SK-N-MC (cell line): ENCODE measurements at regions not wholly inside any gene's neighbourhood (a gene's known extent, or its start where the extent isn't known, plus 50 kb on each side); places are given as distances from the start of the nearest gene placed in this dataset.
"Not testable (repeated sequence)": the region's sequence is repeated elsewhere in the genome, so short reads cannot be mapped to it uniquely, and the experiment has no call there.

Experiments
- DNase-seq: peaks from one replicate; pipeline ENCODE4 v3.0.0-alpha.2; 2011; ENCODE audit warnings: low read depth, low spot score
- H3K27ac ChIP-seq: fragments of 200-600 bp; sonication (generic); 2 replicates; pipeline ENCODE4 v1.5.1; 2016; ENCODE audit warnings: mixed run types
- H3K36me3 ChIP-seq: fragments of 200-600 bp; sonication (generic); 2 replicates; pipeline ENCODE4 v1.6.1; 2017; ENCODE audit warnings: antibody characterized with exemption, low read length, mixed read lengths; ENCODE audit not compliant: insufficient read depth
- H3K4me3 ChIP-seq: fragments of 200-600 bp; sonication (generic); 2 replicates; pipeline ENCODE4 v1.5.1; 2016
- H3K9ac ChIP-seq: fragments of 200-600 bp; sonication (generic); 2 replicates; pipeline ENCODE4 v1.8.0; 2017; ENCODE audit warnings: mixed run types, mixed read lengths; ENCODE audit not compliant: insufficient read length
- H3K9me3 ChIP-seq: fragments of 200-600 bp; sonication (generic); 2 replicates; pipeline ENCODE4 v1.6.1; 2017; ENCODE audit warnings: low read depth, mild to moderate bottlenecking, antibody characterized with exemption, low read length, moderate library complexity, mixed read lengths
- EZH2 ChIP-seq: fragments of 200-600 bp; sonication (generic); IDR thresholded peaks from one replicate; pipeline ENCODE4 v1.6.1; 2017; ENCODE audit warnings: antibody characterized with exemption
- FOXP2 ChIP-seq: optimal IDR thresholded peaks from 2 replicates; pipeline ENCODE3; 2011; ENCODE audit warnings: mild to moderate bottlenecking, moderate library complexity; ENCODE audit not compliant: insufficient read depth; ENCODE audit errors: extremely low read length, control extremely low read depth
- POLR2AphosphoS5 ChIP-seq: IDR thresholded peaks from 2 replicates; pipeline ENCODE4 v1.6.1; 2012; ENCODE audit warnings: mild to moderate bottlenecking, low read depth, low read length, borderline replicate concordance

DNA sequence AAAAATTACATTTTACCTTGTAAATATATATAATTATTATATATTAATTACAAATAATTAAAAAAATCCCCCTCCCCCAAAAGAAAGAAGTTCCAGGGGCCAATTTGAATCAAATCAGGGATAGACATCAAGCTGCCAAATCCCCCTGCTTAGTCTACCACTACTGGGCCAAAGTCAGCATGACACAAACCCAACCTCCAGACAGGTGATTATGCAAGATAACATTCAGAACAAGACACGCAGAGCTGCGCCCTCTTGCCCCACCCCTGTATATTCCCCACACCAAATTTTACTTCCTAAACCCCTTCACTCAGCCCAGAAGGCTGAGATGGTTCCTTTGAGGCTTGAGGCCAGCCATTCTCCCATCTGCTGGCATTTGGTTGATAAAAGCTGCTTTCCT lies 2059.1 kb upstream of the CDH6 start:
- TF ChIP-seq POLR2AphosphoS5 (no peak), FOXP2 (no peak), EZH2 (no peak)
- no peak overlapping the region for H3K27ac ChIP-seq
- H3K9me3 ChIP-seq = no peaks in the 10 kb centered on the region
- H3K9ac ChIP-seq = no peak overlapping the region
- DNase-seq = no peak
- no peaks in the 10 kb centered on the region for H3K36me3 ChIP-seq
- no peak overlapping the region for H3K4me3 ChIP-seq

DNA sequence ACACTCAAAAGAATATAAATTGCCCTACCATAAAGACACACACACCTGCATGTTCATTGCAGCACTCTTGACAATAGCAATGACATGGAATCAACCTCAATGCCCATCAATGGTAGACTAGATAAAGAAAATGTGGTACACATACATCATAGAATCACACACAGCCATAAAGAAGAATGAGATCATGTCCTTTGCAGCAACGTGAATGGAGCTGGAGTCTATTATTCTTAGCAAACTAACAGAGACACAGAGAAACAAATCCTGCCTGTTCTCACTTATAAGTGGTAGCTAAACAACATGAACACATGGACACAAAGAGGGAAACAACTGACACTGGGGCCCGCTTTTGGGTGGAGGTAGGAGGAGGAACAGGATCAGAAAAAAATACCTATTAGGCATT lies 2062.2 kb upstream of the CDH6 start:
- H3K4me3 ChIP-seq = no peak overlapping the region
- no peaks in the 10 kb centered on the region for H3K9me3 ChIP-seq
- H3K27ac ChIP-seq = no peak overlapping the region
- no peak for TF ChIP-seq FOXP2
- no peak for TF ChIP-seq EZH2
- no peak for TF ChIP-seq POLR2AphosphoS5
- no peak overlapping the region for H3K9ac ChIP-seq
- no peaks in the 10 kb centered on the region for H3K36me3 ChIP-seq
- DNase-seq = no peak

DNA sequence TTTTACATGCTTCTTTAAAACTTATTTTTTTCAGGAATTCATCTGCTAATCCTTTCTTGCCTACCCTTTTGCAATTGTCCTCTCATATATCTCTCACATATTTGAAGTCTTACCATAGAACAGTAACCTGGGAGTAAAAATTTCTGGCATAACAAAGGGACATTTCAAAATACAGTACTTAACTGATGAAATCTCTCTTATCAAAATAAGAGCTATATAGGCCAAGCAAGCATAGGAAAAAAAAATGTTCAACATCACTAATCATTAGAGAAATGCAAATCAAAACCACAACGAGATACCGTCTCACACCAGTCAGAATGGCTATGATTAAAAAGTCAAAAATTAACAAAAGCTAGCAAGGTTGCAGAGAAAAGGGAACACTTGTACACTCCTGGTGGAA lies 2062.7 kb upstream of the CDH6 start:
- Histone ChIP-seq H3K4me3 (no peak overlapping the region), H3K9me3 (no peaks in the 10 kb centered on the region), H3K36me3 (no peaks in the 10 kb centered on the region), H3K27ac (no peak overlapping the region), H3K9ac (no peak overlapping the region)
- TF ChIP-seq FOXP2 (no peak), POLR2AphosphoS5 (no peak), EZH2 (no peak)
- DNase-seq = no peak

DNA sequence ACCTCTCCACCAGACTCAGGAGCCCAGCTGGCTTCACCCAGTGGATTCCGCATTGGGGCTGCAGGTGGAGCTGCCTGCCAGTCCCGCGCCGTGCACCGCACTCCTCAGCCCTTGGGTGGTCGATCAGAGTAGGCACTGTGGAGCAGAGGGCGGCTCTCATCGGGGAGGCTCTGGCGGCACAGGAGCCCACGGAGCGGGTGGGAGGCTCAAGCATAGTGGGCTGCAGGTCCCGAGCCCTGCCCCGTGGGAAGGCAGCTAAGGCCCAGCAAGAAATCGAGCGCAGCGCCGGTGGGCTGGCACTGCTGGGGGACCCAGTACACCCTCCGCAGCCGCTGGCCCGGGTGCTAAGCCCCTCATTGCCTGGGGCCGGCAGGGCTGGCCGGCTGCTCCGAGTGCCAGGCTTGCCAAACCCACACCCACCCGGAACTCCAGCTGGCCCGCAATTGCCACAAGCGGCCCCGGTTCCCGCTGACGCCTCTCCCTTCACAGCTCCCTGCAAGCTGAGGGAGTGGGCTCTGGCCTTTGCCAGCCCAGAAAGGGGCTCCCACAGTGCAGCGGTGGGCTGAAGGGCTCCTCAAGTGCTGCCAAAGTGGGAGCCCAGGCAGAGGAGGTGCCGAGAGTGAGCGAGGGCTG lies 2065.8 kb upstream of the CDH6 start:
- not testable (repeated sequence) for H3K4me3 ChIP-seq, H3K27ac ChIP-seq, H3K9me3 ChIP-seq, H3K9ac ChIP-seq, DNase-seq, H3K36me3 ChIP-seq

DNA sequence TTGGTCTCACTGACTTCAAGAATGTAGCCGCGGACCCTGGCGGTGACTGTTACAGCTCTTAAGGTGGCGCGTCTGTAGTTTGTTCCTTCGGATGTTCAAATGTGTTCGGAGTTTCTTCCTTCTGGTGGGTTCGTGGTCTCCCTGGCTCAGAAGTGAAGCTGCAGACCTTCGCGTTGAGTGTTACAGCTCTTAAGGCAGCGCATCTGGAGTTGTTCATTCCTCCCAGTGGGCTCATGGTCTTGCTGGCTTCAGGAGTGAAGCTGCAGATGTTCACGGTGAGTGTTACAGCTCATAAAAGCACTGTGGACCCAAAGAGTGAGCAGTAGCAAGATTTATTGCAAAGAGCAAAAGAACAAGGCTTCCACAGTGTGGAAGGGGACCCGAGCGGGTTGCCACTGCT lies 2067.0 kb upstream of the CDH6 start:
- not testable (repeated sequence) for H3K36me3 ChIP-seq, H3K9ac ChIP-seq, H3K27ac ChIP-seq, DNase-seq, H3K9me3 ChIP-seq, H3K4me3 ChIP-seq

DNA sequence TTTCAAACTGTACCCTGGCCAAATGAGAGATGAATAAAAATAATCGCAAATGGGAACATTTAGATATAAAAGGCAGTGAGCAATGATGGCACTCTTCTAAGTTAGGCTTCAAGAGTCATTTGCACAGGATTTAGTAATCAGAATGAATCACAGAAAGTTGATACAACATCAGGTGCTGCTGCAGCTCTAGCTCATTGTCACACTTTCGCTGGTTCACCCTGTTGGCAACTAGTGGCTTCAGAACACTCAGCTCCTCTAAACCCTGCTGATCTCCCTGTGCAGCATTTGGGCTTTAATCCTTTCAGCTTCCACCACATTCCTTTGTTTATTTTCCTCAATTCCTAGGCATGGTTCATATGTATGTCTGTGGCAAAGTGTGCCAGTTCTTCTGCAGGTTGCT lies 2071.2 kb upstream of the CDH6 start:
- Histone ChIP-seq H3K9ac (no peak overlapping the region), H3K4me3 (no peak overlapping the region), H3K9me3 (no peaks in the 10 kb centered on the region), H3K36me3 (no peaks in the 10 kb centered on the region), H3K27ac (no peak overlapping the region)
- DNase-seq = no peak
- TF ChIP-seq POLR2AphosphoS5 (no peak), EZH2 (no peak), FOXP2 (no peak)

DNA sequence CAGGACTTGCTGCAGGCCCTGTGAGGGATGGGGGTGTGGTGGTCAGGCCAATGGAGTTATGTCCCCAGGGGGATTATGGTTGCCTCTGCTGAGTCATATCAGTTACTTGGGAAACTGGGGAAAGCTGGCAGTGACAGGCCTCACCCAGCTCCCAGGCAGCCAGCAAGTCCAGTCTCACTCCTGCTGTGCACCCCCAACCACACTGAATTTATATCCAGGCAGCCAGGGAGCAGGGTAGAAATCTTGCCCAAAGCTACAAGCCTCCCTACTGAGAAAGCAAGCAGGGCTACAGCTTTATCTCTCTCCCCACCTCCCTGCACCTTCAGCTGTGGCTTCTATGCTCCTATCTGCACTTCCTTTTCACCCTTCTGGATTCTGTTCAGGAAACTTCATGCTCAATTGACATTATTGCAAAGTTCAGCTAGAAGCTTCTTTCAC lies 2076.0 kb upstream of the CDH9 start:
- Histone ChIP-seq H3K36me3 (no peaks in the 10 kb centered on the region), H3K27ac (peak overlapping the region; percentile 90), H3K9ac (no peak overlapping the region), H3K4me3 (peak overlapping the region; percentile 51), H3K9me3 (no peaks in the 10 kb centered on the region; the same call in 1 of the 2 replicates)
- peak; percentile 61 for DNase-seq
- TF ChIP-seq FOXP2 (no peak), POLR2AphosphoS5 (peak; percentile 51; the same call in 1 of the 2 replicates)

DNA sequence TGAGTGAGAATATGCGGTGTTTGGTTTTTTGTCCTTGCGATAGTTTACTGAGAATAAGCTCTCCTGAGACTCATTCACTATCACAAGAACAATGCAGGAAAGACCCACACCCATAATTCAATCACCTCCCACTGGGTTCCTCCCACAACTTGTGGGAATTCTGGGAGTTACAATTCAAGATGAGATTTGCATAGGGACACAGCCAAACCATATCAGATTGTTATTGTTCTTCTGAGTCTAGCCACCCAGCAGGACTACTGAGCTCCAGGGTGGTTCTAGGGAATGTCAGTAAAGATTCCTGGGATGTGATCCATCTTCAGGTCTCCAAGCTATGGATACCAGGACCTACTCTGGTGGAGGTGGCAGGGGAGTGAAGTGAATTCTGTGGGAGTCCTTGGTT lies 2075.1 kb upstream of the CDH9 start:
- no peak for TF ChIP-seq POLR2AphosphoS5
- TF ChIP-seq EZH2 = no peak
- no peak for TF ChIP-seq FOXP2
- peak overlapping the region; percentile 90; the same call in 1 of the 2 replicates for H3K27ac ChIP-seq
- no peak for DNase-seq
- no peak overlapping the region for H3K4me3 ChIP-seq
- no peak overlapping the region for H3K9ac ChIP-seq
- no peaks in the 10 kb centered on the region for H3K36me3 ChIP-seq
- no peaks in the 10 kb centered on the region; the same call in 1 of the 2 replicates for H3K9me3 ChIP-seq

DNA sequence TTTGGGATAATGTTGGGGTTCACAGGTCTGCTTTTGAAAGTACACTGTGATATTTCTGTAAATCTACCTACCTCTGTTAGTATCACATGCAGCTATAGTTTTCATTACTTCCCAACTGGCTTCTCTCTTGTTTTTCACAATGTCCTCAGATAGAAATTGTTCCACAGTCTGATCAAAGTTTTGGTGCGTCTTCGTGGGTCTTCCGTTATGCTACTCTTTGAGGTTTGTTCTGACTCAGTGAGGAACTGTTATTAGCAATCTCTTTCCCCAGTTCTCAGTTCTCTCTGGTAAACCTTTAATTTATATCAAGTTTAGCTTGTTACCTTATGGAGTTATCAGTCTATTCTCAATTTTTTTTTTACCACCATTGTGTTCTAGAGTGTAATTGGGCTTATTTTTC lies 2061.2 kb upstream of the CDH9 start:
- no peaks in the 10 kb centered on the region for H3K36me3 ChIP-seq
- TF ChIP-seq POLR2AphosphoS5 (no peak), FOXP2 (no peak), EZH2 (no peak)
- no peak for DNase-seq
- no peaks in the 10 kb centered on the region for H3K9me3 ChIP-seq
- H3K27ac ChIP-seq = no peak overlapping the region
- no peak overlapping the region for H3K4me3 ChIP-seq
- H3K9ac ChIP-seq = no peak overlapping the region
